GM12878 (cell line): ENCODE measurements at regions not wholly inside any gene's neighbourhood (a gene's known extent, or its start where the extent isn't known, plus 50 kb on each side); places are given as distances from the start of the nearest gene placed in this dataset.
A peak's percentile ranks its signal among the peaks of the same experiment; 100 is the strongest.

Source experiments
- ATAC-seq: fragments of 200-7000 bp; cut with Tn5 transposase; 3 replicates; pipeline ENCODE4 v1.9.1; 2020; ENCODE audit warnings: mild to moderate bottlenecking, moderate library complexity
- BruUV-seq: library from RNA; stranded (reverse); fragments of 400-500 nt; replicated peaks from 2 replicates; lab custom pipeline; 2021; lab: Mats Ljungman, UMichigan
- CTCF ChIA-PET: fragments of 300-600 bp; sonication (Branson Sonifier 250); formaldehyde crosslinking; extraction: SDS; loops from one replicate; lab custom pipeline; 2021; ENCODE audit warnings: inconsistent platforms; lab: Yijun Ruan, JAX
- POLR2A ChIA-PET: fragments of 350-600 bp; formaldehyde crosslinking; extraction: SDS; loops from one replicate; lab custom pipeline; 2021; ENCODE audit warnings: inconsistent platforms; lab: Charles Lee
- RAD21 ChIA-PET: fragments of 300-600 bp; sonication (Branson Sonifier 250); formaldehyde crosslinking; loops from one replicate; lab custom pipeline; 2023; ENCODE audit warnings: antibody characterized with exemption; ENCODE audit not compliant: unreplicated experiment; lab: Charles Lee
- SMC1A ChIA-PET: fragments of 300-600 bp; sonication (Branson Sonifier 250); formaldehyde crosslinking; loops from one replicate; lab custom pipeline; 2023; ENCODE audit not compliant: unreplicated experiment, uncharacterized antibody; lab: Charles Lee
- DNase-seq: peaks from one replicate; pipeline ENCODE4 v3.0.0-alpha.2; 2011; ENCODE audit warnings: low read depth, low spot score
- FAIRE-seq: peaks from 3 replicates; lab custom pipeline; 2011; peaks lifted over from hg19 to GRCh38; lab: Jason Lieb, UNC
- H2AFZ ChIP-seq: 2 replicates; pipeline ENCODE4 v1.6.0; 2011; ENCODE audit warnings: low read depth, low read length, control low read depth; ENCODE audit not compliant: control insufficient read depth
- H3K27ac ChIP-seq: 2 replicates; pipeline ENCODE4 v1.5.1; 2011; ENCODE audit warnings: control low read depth; ENCODE audit not compliant: control insufficient read depth, insufficient read depth
- H3K27me3 ChIP-seq, 2 experiments: replicated peaks in 1 of 2; 2 replicates each; pipeline versions ENCODE4 v1.6.0 to v1.6.1; 2011; ENCODE audit warnings: low read length in 1 of 2; ENCODE audit not compliant: control insufficient read depth in 2 of 2, insufficient read depth in 2 of 2
- H3K36me3 ChIP-seq, 2 experiments: 2 replicates each; pipeline ENCODE4 v1.5.1; 2011; ENCODE audit warnings: low read length in 1 of 2; ENCODE audit not compliant: control insufficient read depth in 2 of 2, insufficient read depth in 2 of 2
- H3K4me1 ChIP-seq: 2 replicates; pipeline ENCODE4 v1.6.1; 2011; ENCODE audit warnings: mild to moderate bottlenecking, low read length, moderate library complexity, mixed read lengths; ENCODE audit not compliant: control insufficient read depth, insufficient read depth
- H3K4me2 ChIP-seq: 2 replicates; pipeline ENCODE4 v1.6.0; 2011; ENCODE audit warnings: control low read depth; ENCODE audit not compliant: control insufficient read depth, insufficient read depth
- H3K4me3 ChIP-seq: fragments of 200-600 bp; sonication (generic); 2 replicates; pipeline ENCODE4 v1.5.1; 2016
- H3K79me2 ChIP-seq: 2 replicates; pipeline ENCODE4 v1.6.0; 2011; ENCODE audit warnings: low read length; ENCODE audit not compliant: control insufficient read depth, insufficient read depth
- H3K9ac ChIP-seq: 2 replicates; pipeline ENCODE4 v1.8.0; 2011; ENCODE audit warnings: low read length, control low read depth, mixed read lengths; ENCODE audit not compliant: control insufficient read depth, insufficient read depth
- H3K9me3 ChIP-seq: replicated peaks from 3 replicates; pipeline ENCODE4 v1.5.1; 2011; ENCODE audit warnings: mild to moderate bottlenecking, low read length; ENCODE audit not compliant: control insufficient read depth, insufficient read depth
- H4K20me1 ChIP-seq: 2 replicates; pipeline ENCODE4 v1.6.0; 2011; ENCODE audit not compliant: control insufficient read depth, insufficient read depth
- EZH2 ChIP-seq: IDR thresholded peaks from 2 replicates; pipeline ENCODE4 v1.6.1; 2012; ENCODE audit warnings: low read depth, mild to moderate bottlenecking, control low read depth, inconsistent platforms, low read length, borderline replicate concordance; ENCODE audit not compliant: control insufficient read depth
- NR2C2 ChIP-seq: IDR thresholded peaks from 2 replicates; pipeline ENCODE4 v1.6.1; 2011; ENCODE audit warnings: borderline replicate concordance, low read depth; ENCODE audit not compliant: control insufficient read depth, insufficient read length
- NRF1 ChIP-seq: conservative IDR thresholded peaks from 2 replicates; pipeline ENCODE4 v1.6.1; 2011; ENCODE audit warnings: mild to moderate bottlenecking, low read depth, low read length, improper control_type of control experiment
- TBL1XR1 ChIP-seq: IDR thresholded peaks from 2 replicates; pipeline ENCODE4 v1.6.1; 2012; ENCODE audit warnings: low read depth, low read length, improper control_type of control experiment
- WRNIP1 ChIP-seq: IDR thresholded peaks from 2 replicates; pipeline ENCODE4 v1.6.1; 2011; ENCODE audit warnings: low read depth, low read length, improper control_type of control experiment, borderline replicate concordance
- WGBS: methylation state at CpG from one replicate; pipeline ENCODE4 v1.1.6; 2016; ENCODE audit warnings: low lambda C conversion rate; ENCODE audit not compliant: insufficient replicate concordance, insufficient coverage; ENCODE audit errors: missing lambda C conversion rate; 5-methylcytosine and 5-hydroxymethylcytosine counted together
- in situ Hi-C: fragments of 300-500 bp; cut with MboI; formaldehyde crosslinking; loops from 9 replicates; pipeline ENCODE4 v1.14.3; 2018; ENCODE audit warnings: mixed read lengths
- intact Hi-C: fragments of 100-400 bp; cut with micrococcal nuclease; formaldehyde crosslinking; loops from one replicate; pipeline ENCODE4 v1.14.2; 2022; ENCODE audit not compliant: unreplicated experiment
- TF ChIP-seq, protein P1 (sequence below): IDR thresholded peaks from 2 replicates; pipeline ENCODE4 v1.6.1; 2012; ENCODE audit warnings: mild to moderate bottlenecking, low read depth, low read length
- TF ChIP-seq, protein P2 (sequence below): IDR thresholded peaks from 2 replicates; pipeline ENCODE4 v1.6.1; 2011; ENCODE audit warnings: low read depth, mild to moderate bottlenecking, low read length, moderate library complexity, borderline replicate concordance; ENCODE audit errors: extremely low read depth
- TF ChIP-seq, protein P3 (sequence below): IDR thresholded peaks from 2 replicates; pipeline ENCODE4 v1.6.1; 2011; ENCODE audit warnings: borderline replicate concordance, low read depth, mild to moderate bottlenecking, moderate library complexity, low read length; ENCODE audit not compliant: insufficient read depth, poor library complexity, severe bottlenecking

DNA sequence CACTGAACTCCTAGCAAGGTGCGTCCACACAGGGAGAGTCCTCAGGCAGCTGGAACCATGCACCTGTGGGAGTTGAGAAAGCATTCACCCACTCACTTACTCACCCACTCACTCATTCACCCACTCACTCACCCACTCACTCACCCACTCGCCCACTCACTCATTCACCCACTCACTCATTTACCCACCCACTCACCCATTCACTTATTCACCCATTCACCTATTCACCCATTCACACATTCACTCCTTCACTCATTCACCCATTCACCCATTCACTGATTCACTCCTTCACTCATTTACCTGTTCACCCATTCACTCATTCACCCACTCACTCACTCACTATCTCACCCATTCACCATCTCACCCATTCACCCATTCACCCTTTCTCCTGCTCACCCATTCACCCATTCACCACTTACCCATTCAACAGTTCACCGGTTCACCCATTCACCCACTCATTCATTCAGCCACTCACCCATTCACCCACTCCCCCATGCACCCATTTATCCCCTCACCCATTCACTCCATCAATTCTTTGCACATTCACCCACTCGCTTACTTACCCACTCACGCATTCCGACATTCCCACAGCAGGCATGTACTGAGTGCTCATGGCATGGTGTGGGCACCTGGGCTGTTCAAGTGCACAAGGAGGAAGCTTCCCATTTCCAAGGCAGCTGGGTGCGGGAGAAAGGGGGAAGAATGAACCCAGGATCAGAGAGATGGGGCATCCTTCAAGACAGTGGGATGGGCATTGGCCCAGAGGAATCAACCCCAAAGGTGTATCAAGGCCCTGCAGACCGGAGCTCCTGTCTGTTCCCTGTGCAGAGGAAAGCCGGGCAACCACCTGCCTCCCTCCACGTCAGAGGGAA lies 135.2 kb upstream of the C14orf180 start:
- no peak overlapping the region for H3K9ac ChIP-seq
- POLR2A ChIA-PET, result no interaction called here
- no TSS peak for BruUV-seq
- intact Hi-C loops, result no loop called here
- 48% methylated on average over 10 of the region's 10 CpGs for WGBS
- H3K27ac ChIP-seq, result no peak overlapping the region
- FAIRE-seq, result no peak
- H3K4me2 ChIP-seq, result no peak overlapping the region
- H3K79me2 ChIP-seq, result no peaks in the 10 kb centered on the region
- DNase-seq, result no peak
- H4K20me1 ChIP-seq, result no peaks in the 10 kb centered on the region
- no peaks in the 10 kb centered on the region for H3K4me1 ChIP-seq
- H3K36me3 ChIP-seq, result no peaks in the 10 kb centered on the region
- in situ Hi-C loops, result no loop called here
- SMC1A ChIA-PET, result no interaction called here
- H3K9me3 ChIP-seq, result no peaks in the 10 kb centered on the region; the same call in 2 of the 3 replicates
- H2AFZ ChIP-seq, result no peak overlapping the region
- no peak overlapping the region for H3K4me3 ChIP-seq
- ATAC-seq, result no peak
- CTCF ChIA-PET, result no interaction called here
- peaks cover 0 to 2% of the 10 kb centered on the region in 2 experiments; a peak in 1 of 4 replicates for H3K27me3 ChIP-seq
- TF ChIP-seq EZH2, result no peak
- TF ChIP-seq NR2C2, result no peak
- TF ChIP-seq, protein P1, sequence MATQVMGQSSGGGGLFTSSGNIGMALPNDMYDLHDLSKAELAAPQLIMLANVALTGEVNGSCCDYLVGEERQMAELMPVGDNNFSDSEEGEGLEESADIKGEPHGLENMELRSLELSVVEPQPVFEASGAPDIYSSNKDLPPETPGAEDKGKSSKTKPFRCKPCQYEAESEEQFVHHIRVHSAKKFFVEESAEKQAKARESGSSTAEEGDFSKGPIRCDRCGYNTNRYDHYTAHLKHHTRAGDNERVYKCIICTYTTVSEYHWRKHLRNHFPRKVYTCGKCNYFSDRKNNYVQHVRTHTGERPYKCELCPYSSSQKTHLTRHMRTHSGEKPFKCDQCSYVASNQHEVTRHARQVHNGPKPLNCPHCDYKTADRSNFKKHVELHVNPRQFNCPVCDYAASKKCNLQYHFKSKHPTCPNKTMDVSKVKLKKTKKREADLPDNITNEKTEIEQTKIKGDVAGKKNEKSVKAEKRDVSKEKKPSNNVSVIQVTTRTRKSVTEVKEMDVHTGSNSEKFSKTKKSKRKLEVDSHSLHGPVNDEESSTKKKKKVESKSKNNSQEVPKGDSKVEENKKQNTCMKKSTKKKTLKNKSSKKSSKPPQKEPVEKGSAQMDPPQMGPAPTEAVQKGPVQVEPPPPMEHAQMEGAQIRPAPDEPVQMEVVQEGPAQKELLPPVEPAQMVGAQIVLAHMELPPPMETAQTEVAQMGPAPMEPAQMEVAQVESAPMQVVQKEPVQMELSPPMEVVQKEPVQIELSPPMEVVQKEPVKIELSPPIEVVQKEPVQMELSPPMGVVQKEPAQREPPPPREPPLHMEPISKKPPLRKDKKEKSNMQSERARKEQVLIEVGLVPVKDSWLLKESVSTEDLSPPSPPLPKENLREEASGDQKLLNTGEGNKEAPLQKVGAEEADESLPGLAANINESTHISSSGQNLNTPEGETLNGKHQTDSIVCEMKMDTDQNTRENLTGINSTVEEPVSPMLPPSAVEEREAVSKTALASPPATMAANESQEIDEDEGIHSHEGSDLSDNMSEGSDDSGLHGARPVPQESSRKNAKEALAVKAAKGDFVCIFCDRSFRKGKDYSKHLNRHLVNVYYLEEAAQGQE, result no peak
- no peak for TF ChIP-seq TBL1XR1
- TF ChIP-seq, protein P2, sequence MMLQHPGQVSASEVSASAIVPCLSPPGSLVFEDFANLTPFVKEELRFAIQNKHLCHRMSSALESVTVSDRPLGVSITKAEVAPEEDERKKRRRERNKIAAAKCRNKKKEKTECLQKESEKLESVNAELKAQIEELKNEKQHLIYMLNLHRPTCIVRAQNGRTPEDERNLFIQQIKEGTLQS, result no peak
- TF ChIP-seq, protein P3, sequence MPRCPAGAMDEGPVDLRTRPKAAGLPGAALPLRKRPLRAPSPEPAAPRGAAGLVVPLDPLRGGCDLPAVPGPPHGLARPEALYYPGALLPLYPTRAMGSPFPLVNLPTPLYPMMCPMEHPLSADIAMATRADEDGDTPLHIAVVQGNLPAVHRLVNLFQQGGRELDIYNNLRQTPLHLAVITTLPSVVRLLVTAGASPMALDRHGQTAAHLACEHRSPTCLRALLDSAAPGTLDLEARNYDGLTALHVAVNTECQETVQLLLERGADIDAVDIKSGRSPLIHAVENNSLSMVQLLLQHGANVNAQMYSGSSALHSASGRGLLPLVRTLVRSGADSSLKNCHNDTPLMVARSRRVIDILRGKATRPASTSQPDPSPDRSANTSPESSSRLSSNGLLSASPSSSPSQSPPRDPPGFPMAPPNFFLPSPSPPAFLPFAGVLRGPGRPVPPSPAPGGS, result peak; percentile 56
- no peak for TF ChIP-seq WRNIP1
- no peak for TF ChIP-seq NRF1
- RAD21 ChIA-PET, result no interaction called here
